Daoy (cell line): ENCODE measurements at regions not wholly inside any gene's neighbourhood (a gene's known extent, or its start where the extent isn't known, plus 50 kb on each side); places are given as distances from the start of the nearest gene placed in this dataset.

ENCODE experiments used
- DNase-seq: peaks from one replicate; pipeline ENCODE4 v3.0.0-alpha.2; 2015; ENCODE audit warnings: low read depth

GRCh38 chr5:149441986-149442385 lies 62.9 kb upstream of the IL17B start:
- DNase-seq: peak; percentile 8

- DNase-seq: no peak
These were observed 62.2 kb upstream of the IL17B start for GRCh38 chr5:149441194-149441753.

- DNase-seq: peak; percentile 92
These were observed 60.9 kb upstream of the IL17B start for GRCh38 chr5:149439899-149440542.

- peak; percentile 4 for DNase-seq
These were observed 59.6 kb upstream of the IL17B start for GRCh38 chr5:149438711-149439132.

- no peak for DNase-seq
These were observed 59.2 kb upstream of the IL17B start for GRCh38 chr5:149438281-149438680.

GRCh38 chr5:149437391-149438040 lies 58.4 kb upstream of the IL17B start:
- no peak for DNase-seq

GRCh38 chr5:149435660-149436059 lies 56.6 kb upstream of the IL17B start:
- DNase-seq: no peak

GRCh38 chr5:149435015-149435376 lies 55.9 kb upstream of the IL17B start:
- DNase-seq: no peak

GRCh38 chr5:149434162-149435014 lies 55.3 kb upstream of the IL17B start:
- DNase-seq: peak; percentile 74

GRCh38 chr5:149433524-149434131 lies 54.5 kb upstream of the IL17B start:
- DNase-seq: no peak

GRCh38 chr5:149432911-149433401 lies 53.9 kb upstream of the IL17B start:
- no peak for DNase-seq

GRCh38 chr5:149432376-149432775 lies 53.3 kb upstream of the IL17B start:
- DNase-seq: no peak

- DNase-seq: no peak
These were observed 51.0 kb upstream of the IL17B start for GRCh38 chr5:149429839-149430721.
